Body of pancreas (tissue), 4 donors: ENCODE measurements at regions not wholly inside any gene's neighbourhood (a gene's known extent, or its start where the extent isn't known, plus 50 kb on each side); places are given as distances from the start of the nearest gene placed in this dataset.

Experiments
- CTCF ChIP-seq, 7 experiments: fragments of 450-650 bp in 4 of 7; fragments of 200-600 bp in 3 of 7; sonication (generic) in 3 of 7; IDR thresholded peaks; one replicate each; pipeline ENCODE4 v1.5.1; 2016 to 2019; ENCODE audit warnings: antibody characterized with exemption in 7 of 7
- POLR2A ChIP-seq, 3 donors: fragments of 450-650 bp; IDR thresholded peaks; one replicate each; pipeline ENCODE4 v1.6.1; 2016; ENCODE audit warnings: antibody characterized with exemption in 3 of 3, mild to moderate bottlenecking in 2 of 3

DNA sequence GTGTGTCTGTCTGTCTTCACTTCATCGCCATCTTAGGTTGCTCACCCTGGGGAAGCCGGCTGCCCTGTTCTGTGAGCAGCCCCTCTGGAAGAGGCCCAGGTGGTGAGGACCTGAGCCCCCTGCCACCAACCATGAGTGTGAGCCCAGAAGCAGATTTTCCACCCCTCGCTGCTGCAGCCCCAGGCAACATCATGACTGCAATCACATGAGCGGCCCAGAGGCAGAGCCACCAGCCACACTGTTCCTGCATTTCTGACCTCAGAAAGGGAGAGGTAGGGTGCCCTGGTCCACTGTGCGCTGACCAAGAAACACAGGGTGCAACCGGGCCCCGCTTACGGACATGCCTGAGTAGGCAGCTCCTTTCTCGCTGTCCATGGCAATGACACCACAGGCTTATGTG is 92.3 kb upstream of the IQSEC1 start:
- TF ChIP-seq POLR2A (IDR thresholded peaks at IDR 0.05) (no peak), CTCF (IDR thresholded peaks at IDR 0.05) (no peak)
